GM19324 (cell line): ENCODE measurements at regions not wholly inside any gene's neighbourhood (a gene's known extent, or its start where the extent isn't known, plus 50 kb on each side); places are given as distances from the start of the nearest gene placed in this dataset.

ENCODE experiments used
- ATAC-seq: cut with Tn5 transposase; IDR thresholded peaks from one replicate; pipeline ENCODE4 v1.9.1; 2021; ENCODE audit warnings: mild to moderate bottlenecking, moderate library complexity; ENCODE audit not compliant: unreplicated experiment, low FRiP score

DNA sequence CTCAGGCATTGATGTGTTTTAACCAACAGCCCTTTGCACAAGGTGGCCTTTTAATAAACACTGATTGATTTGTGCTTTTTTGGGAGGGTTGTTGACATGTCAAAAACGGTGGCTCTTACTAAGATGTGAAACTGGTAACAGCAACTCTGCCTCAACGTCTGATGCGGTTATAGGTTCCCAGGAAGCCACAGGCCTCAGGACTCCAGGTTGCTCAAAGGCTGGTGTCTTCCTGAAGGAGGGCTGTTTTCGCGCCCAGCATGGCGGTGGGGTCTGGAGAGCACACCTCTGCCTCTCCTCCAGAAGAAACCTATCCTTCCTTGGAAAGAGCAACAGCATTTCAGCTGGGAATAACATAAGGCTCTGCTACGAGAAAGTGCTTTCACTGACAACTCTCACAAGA lies 187.5 kb downstream of the IRF8 start:
- no peak for ATAC-seq

DNA sequence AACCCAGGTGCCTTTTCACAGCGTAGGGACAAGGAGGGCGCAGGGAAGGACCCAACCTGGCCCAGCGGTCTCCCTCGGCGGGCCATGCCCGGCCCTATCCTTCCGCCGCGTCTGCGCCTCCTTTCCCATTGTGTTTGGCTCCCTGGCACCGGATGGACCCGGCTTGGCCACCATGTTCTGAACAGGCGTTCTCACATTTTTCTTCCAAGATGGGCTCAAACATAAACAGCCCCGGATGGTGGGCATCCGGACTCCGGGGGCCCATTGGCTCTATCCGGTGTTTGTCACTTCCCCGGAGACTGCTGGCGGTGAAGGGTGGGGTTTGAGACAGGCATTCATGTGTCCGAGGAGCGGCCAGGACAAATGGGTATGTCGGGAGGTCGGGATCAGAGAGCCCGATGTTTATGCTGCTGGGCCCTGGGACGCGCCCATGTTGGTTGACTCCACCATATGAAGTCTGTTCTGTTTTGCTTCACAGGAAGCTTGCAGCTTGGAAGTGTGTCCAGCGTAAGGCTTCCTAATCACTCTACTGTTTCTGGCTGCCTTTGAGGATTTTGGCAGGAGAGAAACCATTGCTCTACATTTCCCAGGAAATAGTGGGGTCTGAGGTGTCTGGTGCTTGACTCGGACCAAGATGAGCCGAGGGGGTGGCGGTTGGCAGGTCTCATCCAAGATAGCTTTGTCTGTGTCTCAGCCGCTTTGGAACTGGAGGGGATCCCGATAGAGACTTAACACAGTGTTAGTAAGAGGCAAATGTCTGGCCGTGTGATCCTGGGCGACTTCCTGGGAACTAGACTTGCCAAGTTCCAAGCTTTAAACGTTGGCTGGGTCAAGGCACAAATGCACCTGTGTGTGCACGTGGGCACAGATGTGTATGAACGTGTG lies 188.3 kb downstream of the IRF8 start:
- no peak for ATAC-seq

DNA sequence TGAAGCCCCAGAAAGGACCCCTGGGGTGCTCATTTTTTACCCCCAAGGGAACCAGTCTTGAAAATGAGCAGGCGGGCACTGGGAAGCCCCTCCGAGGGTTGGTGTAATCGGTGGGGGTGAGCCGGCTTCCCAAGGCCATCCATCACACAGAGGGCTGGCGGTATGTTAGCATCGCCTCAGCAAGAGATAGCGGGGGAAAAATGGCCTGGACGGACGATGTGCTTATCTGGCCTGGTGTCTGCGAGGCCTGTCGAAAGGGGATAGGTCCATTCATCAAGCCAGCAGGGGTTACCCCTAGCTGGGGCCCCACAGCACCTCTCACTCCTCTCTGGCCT lies 188.9 kb downstream of the IRF8 start:
- no peak for ATAC-seq

DNA sequence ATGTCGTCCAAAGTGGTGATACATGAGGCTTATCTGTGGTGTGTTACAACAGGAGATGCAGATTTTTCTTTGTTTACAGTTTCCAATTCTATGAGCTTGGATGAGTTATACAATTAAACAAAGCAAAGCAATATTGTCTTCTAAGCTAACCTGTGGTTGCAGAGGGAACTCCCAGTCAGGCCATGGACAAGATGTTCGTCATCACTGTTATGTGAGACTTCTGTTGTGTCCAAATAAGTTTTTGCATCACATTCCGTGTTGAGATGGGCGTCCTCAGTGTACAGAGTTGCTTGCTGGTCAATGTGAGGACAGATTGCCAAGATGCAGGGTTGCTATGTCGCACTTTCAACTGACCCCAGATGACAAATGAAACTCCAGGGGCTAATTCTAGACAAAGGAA lies 189.3 kb downstream of the IRF8 start:
- ATAC-seq: no peak

DNA sequence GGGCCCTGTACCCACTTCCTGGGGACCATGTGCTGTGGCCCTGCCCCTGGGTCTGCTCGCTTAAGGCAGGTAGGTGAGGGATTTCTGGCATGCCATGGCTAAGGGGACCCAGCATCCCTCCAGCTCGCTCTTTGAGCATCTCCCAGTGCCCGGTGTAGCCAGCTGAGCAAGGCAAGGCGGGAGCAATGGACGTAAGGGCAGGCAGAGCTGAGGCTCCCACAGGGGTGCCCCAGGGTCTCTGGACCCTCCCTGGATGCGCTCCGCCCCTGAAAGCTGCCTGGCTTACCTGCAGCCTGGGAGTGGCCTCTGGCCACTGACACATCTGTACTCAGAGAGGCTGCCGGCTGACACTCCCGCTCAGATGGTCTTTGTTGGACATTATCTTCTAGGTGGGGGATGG lies 189.9 kb downstream of the IRF8 start:
- ATAC-seq: no peak

DNA sequence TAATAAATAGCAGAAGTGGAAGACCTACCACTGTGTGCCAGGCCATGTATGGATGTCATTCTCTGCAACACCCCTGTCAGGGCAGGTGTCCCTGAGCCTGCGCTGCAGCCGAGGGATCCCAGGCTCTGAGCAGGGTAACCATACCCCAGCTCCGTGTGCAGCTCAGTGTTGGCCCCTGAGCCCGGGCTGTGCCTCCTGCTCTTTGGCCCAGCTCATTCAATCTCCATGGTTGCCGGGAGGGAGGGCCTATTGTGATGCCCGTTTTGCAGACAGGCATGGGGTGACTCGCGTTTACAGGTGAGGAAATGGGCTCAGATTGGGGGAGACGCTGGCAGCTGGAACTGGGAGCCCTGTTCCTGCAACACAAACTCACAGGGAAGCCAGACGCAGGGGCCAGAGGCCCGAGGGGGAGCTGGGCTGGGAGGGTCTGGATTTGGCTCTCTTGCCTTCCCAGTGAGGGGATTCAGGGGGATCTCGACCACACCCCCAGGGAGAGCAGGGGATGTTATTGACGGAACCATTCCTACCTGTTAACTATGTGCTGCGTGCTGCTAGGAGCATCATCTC lies 190.5 kb downstream of the IRF8 start:
- ATAC-seq: no peak

DNA sequence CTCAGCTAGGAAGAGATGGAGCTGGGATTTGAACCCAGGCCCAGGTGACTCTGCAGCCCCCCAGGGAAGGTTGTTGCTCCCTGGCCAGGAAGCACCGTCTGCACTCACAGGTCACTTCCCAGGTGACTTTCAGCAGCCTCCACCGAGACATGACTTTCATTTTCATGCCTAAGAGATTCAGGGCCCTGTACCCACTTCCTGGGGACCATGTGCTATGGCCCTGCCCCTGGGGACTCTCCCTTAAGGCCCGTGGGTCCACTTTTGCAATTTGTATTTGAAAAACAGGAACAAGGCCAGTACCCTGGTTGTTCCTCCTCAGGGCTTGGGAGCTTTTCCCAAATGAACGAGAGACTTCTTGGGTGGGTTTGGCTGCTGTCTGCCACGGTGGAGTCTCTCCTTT lies 191.0 kb downstream of the IRF8 start:
- ATAC-seq: no peak

DNA sequence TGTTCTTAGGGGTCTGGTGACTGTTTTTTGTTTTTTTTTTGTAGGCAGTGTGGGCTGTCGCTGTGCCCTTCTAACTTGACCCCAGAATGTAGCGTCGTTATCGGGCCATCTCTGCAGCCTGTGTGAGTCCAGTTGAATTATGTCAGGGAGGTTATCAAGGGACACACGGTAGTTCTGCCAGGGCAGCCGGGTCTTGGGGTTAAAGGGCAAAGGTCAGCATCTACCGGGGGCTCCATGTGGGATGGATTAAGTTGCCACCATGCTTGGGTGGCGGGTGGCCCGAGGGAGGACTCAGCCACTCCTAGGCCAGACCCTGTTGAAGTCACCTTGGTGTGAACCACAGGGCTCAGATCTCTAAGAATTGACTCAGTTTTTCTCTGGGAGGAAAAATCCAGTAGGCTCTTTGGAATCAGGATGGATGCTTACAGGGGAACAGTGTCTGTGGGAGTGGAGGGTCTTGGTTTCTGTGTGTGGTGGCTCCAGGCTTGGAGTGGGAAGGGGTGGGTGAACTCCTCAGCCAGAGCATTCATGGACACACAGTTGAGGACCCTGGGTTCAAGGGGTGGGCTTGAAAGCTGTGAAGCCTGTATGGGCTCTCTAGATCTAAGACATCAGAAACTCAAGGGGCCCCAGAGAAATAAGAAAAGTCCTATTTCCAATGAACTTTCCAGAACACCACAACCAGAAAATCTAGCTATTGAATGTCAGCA lies 191.7 kb downstream of the IRF8 start:
- no peak for ATAC-seq

DNA sequence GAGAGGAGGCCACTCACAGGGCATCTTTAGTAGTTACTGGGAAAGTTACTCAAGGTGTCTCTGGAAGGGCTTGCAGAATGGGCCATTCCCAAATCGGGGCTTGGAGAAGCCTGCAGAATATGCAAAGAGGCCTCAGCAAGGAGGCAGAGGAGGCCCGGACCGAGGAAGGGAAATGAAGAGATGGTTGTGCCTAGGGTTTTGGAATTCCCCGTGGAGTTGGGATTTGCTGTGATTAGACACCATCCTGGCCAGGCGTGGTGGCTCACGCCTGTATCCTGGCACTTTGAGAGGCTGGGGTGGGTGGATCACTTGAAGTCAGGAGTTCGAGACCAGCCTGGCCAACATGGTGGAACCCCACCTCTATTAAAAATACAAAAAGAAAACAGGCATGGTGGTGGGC lies 193.0 kb downstream of the IRF8 start:
- no peak for ATAC-seq

DNA sequence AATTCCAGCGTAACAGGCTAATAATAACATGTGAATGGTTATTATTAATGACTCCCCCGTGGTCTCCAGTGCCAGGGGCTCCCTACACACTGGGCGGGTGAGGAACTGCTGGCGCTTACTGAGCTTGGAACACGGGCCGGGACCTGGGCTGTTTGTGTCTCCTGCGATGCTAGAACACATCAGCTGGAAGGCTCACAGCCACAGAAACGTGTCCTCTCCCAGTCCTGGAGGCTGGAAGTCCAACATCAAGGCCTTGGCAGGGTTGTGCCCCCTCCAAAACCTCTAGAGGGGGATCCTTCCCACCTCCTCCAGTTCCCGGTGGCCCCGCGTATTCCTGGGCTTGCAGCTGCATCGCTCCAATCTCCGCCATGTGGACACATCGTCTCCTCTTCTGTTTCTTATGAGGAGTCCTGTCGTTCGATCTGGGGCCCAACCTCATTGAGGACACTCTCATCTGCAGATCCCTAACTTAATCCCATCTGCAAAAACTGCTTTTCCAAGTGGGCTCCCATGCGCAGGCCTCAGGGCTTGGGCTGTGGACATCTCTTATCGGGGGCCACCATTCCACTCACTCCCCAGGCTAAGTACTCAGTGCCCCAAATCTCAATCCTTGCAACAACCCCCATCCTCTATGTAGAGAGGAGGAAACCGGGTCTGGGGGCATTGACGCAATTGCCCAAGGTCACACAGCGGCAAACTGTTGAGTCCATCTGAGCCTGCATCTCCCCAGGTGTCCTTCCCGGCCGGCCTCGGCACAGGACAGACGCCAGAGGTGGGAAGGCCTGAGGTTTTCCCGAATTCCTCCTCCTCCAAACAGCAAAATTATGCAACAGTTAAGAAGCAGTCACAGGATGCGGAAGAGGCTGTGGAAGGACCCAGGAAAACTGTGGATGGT lies 193.9 kb downstream of the IRF8 start:
- ATAC-seq: no peak

DNA sequence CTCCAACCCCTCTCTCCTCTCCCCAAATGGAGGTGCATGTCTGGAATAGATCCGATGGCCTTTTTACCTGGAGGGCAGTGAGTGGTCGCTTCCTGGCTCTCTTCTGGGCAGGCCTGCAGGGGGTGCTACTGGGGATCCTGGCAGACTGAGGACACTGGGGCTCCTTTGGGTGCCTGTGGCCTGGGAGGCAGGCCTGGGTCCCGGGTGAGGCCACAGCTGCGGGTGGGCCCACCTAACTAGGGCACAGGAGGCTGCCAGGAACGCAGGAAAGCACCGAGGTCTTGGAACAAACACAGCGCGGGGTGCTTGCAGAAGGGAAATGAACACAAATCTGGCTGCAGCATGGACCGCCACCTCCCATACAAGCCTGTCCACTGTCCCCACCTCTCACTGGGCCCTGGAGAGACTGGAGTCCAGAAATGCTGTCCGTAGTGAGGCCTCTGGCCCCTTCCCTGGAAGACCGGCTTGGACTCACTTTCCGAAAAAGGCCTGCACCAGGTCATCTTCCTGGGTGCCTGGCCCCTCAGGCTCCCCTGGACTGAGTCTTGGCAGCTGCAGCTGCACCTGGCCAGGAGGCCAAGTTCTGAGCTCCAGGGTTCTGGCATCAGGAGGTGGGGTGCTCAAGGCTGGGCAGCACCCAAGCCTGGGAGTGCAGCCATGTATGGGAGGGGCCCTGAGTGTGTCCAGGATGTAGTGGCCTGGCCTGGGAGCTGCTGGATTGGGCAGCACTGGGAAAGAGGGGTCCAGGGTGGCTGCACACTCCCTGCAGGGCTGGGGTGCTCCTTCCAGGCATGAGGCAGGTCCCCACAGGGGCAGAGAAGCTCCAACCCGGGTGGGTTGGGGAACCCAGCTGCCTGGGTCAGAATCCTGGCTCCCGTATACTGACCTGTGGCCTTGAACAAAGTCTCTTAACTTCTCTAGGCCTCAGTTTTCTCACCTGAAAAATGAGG lies 195.1 kb downstream of the IRF8 start:
- ATAC-seq: no peak

DNA sequence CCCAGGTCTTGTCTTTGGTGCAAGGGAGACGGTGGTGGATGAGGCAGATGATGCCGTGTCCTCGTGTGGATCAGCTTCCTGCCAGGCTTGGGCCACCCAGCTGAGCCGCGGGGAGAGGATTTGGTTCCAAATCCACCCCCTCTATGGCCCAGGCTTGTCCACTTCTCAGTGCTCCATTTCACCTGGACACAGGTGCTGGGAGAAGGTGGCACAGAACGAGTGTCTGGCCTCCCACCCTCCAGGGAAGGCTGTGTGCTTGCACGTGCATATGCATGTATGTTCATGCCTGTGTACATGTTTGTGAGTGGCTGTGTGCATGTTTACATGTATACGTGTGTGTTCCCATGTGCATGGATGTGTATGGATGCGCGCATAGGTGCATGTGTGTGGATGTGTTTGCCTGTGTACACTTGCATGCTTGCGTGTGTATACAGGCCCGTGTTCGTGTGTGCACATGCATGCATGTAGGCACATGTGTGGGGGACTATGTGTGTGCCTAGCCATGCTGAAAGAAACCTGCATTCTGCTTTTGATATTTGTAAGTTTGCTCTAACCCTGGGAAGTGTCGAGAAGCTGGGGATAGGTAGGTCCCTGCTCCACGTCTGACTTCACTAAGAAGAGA lies 196.3 kb downstream of the IRF8 start:
- ATAC-seq: no peak

DNA sequence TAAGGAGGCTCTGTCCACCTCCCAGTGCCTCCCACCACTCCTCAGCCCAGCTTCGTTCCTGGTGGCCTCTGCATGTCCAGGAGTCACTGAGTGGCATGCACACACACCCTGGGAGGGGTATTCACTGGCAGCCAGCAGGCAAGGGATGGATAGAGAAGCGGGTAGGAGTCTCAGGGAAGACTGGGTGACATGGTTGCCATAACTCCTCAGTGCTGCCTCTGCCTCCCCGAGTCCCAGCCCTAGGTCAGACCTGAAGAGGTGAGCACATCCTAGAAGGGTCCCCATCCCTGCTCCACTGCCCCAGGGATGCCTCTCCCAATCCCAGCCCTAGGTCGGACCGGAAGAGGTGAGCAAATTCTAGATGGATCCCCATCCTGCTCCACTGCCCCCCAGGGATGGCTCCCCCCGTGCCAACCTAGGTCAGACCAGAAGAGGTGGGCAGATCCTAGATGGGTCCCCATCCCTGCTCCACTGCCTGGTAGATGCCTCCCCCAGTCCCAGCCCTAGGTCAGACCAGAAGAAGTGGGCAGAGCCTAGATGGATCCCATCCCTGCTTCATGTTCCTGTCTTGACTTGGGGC lies 197.0 kb downstream of the IRF8 start:
- no peak for ATAC-seq

DNA sequence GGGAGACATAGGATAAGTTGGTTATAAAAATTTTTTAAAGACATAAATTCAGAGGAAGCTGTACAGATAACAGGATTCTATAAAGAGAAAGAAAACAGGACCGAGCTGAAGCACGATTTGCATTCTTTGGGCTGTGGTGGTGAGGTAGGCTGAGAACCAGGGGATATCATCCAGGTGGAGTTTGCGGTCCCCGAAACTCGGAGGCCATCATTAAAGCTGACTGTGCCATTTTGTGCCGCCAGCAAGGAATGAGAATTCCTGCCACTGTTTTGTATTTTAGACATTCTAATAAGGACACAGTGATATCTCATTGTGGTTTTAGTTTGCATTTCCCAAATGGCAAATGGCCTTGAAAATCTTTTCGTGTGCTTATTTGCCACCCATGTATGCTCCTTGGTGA lies 197.9 kb downstream of the IRF8 start:
- no peak for ATAC-seq

DNA sequence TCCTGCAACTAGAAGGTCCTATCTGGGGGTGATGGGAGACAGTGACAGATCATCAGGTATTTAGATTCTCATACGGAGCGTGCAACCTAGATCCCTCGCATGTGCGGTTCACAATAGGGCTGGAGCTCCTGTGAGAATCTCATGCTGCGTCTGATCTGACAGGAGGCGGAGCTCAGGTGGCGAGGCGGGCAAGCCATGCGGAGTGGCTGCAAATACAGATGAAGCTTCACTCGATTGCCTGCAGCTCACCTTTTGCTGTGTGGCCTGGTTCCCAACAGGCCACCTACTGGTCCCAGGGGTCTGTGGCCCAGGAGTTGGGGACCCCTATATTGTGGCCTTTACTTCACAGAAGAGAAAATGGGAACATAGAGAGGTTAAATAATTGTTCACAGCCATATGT lies 200.4 kb downstream of the IRF8 start:
- no peak for ATAC-seq

DNA sequence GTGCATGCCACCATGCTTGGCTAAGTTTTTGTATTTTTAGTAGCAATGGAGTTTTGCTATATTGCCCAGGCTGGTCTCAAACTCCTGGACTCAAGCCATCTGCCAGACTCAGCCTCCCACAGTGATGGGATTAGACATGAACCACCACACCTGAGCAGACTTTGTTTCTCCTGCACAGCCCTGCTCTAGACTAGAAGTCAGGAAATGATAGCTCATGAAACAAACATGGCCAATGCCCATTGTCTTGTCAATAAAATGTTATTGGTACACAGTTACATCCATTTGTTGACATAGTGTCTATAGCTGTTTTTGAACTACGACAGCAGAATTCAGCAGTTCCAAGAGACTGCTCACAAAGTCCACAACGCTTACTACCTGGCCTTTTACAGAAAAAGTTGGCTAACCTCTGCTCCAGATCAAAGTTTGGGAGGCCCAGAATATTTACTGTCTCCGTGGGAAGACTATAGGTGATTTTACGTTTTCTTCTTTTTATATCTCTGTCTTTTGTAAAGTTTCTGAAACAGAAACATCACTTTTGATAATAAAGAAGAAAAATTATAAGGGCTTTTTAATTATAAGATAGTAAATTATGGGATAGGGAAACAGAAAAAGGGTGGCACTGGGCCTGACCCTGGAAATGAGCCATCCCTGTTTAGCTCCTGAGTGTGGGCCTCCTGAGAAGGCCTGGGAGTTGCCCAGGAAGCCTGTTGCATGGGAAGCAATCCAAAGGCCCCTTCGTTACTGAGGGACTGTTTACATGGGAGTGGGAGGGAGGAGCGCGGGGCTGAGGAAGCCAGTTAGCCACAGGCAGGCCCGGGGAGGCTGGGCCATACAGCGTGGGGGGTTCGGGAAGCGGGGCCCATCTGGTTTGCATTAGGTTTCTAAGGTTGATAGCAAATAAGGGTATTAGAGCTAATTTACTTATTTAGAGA lies 201.5 kb downstream of the IRF8 start:
- ATAC-seq: no peak

DNA sequence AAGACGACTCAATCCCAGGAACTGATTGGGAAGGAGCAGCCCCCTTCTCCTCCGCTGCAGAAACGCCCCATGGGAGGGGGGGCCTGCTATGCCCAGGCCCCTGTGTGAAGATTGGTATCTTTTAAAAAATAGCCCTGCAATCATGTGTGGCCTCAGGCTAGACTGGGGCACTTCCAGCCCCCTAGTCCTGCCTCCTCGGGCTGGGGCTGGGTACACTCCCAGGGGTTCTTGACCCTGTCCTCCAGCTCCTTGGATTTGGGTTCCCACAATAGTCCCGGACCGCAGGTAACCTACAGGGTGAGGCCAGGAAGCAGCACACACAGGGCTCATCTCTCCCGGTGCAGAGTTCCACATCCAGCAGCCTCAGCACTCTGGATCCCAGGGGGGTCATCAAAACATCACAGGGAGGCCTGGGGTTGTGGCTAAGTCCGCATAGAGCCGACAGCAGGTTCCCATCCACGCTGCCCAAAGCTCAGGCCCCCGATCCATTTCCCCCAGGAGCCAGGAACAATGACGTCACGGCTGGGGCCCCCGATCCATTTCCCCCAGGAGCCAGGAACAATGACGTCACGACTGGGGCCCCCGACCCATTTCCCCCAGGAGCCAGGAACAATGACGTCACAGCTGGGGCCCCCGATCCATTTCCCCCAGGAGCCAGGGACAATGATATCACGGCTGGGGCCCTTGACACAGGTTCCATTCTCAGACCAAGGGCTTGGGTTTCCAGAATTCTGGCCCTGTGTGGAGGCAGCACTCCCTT lies 202.4 kb downstream of the IRF8 start:
- ATAC-seq: no peak
